Mesodermal cell (in vitro differentiated cells): ENCODE measurements at regions not wholly inside any gene's neighbourhood (a gene's known extent, or its start where the extent isn't known, plus 50 kb on each side); places are given as distances from the start of the nearest gene placed in this dataset.

Experiments
- H3K27ac ChIP-seq: 2 replicates; pipeline ENCODE4 v1.7.0; 2013; ENCODE audit warnings: mild to moderate bottlenecking, low read depth, low read length, moderate library complexity; ENCODE audit not compliant: severe bottlenecking
- H3K36me3 ChIP-seq: 2 replicates; pipeline ENCODE4 v1.7.1; 2013; ENCODE audit warnings: mild to moderate bottlenecking, low read length, moderate library complexity; ENCODE audit not compliant: control insufficient read depth, insufficient read depth
- H3K4me1 ChIP-seq: one replicate; pipeline ENCODE4 v1.7.1; 2013; ENCODE audit warnings: mild to moderate bottlenecking, low read length; ENCODE audit not compliant: insufficient read depth, control insufficient read depth, poor library complexity, severe bottlenecking
- H3K4me3 ChIP-seq: 2 replicates; pipeline ENCODE4 v1.7.0; 2013; ENCODE audit warnings: low read length, control low read depth, mild to moderate bottlenecking; ENCODE audit not compliant: insufficient read depth, poor library complexity, severe bottlenecking; ENCODE audit errors: extremely low read depth
- H3K9me3 ChIP-seq: 2 replicates; pipeline ENCODE4 v1.7.1; 2013; ENCODE audit warnings: mild to moderate bottlenecking, low read length, moderate library complexity; ENCODE audit not compliant: control insufficient read depth
- WGBS, 2 experiments: methylation state at CpG; one replicate each; pipeline ENCODE4 v1.1.5; 2013; ENCODE audit warnings: missing lambda C conversion rate in 2 of 2; ENCODE audit not compliant: insufficient coverage in 2 of 2; 5-methylcytosine and 5-hydroxymethylcytosine counted together

DNA sequence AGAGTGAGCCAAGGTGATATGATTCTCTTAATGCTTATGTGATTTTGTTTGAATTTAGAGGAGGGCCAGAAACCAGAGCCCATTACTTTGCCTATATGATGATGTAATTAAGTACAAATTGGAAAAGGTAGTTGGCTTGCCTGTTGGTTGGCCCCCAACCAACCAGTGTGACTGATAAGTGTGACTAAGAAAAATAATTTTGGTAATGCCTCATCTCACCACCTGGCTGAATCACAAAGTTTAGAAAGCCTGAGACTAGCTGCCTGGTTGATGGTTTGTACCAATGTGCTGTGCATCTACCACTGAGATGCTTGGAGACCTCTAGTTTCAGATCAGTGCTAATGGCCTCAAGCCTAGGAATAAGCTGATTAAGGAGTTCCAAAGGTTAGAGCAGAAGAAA is 338.7 kb downstream of the CDH2 start:
- H3K4me3 ChIP-seq: no peak overlapping the region
- no peak overlapping the region for H3K27ac ChIP-seq
- no peaks in the 10 kb centered on the region for H3K36me3 ChIP-seq
- H3K9me3 ChIP-seq: no peaks in the 10 kb centered on the region
- peaks cover 18% of the 10 kb centered on the region for H3K4me1 ChIP-seq

DNA sequence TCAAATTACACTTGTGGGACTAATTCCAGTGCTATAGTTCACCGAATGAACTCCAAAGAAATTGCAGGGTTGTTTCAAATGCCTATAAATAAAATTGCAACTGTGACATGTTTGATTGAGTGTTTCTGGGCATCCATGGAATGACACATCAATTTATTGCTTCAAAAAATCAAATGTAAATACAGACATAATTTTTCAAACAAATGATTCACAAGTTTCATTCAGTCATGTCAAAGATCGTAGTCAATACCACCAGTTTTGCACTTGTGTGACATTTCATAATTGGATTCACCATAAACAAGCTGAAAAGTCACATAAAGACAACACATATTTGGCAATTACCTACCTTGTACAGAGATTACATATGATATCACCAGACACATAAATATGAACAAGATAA is 350.8 kb downstream of the CDH2 start:
- Histone ChIP-seq H3K36me3 (no peaks in the 10 kb centered on the region), H3K27ac (no peak overlapping the region), H3K9me3 (no peaks in the 10 kb centered on the region), H3K4me1 (no peaks in the 10 kb centered on the region), H3K4me3 (no peak overlapping the region)
- 91 to 100% methylated on average over 1 of the region's 2 CpGs for WGBS, 2 experiments

DNA sequence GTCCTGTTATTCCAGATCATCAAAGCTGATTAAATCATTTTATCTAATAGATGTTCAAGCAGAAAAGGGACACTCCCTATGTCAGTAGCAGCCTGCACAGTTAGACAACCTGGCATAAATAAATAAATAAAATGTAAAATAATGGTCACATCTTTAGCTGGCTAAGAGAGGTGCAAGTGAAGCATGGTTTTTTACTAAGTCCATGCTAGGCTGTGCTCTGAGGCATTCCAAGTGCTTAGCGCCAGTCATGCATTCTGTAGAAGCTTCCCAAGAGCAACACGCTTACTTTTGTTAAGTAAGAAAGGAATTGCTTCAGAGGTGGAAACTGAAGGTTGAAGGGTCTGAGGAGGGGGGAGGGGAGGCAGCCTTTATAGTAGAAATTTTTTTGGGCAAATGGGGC is 351.2 kb downstream of the CDH2 start:
- H3K4me1 ChIP-seq: no peaks in the 10 kb centered on the region
- no peaks in the 10 kb centered on the region for H3K9me3 ChIP-seq
- H3K27ac ChIP-seq: no peak overlapping the region
- no peak overlapping the region for H3K4me3 ChIP-seq
- WGBS, 2 experiments: 100% methylated on average over 1 of the region's 2 CpGs
- H3K36me3 ChIP-seq: no peaks in the 10 kb centered on the region

DNA sequence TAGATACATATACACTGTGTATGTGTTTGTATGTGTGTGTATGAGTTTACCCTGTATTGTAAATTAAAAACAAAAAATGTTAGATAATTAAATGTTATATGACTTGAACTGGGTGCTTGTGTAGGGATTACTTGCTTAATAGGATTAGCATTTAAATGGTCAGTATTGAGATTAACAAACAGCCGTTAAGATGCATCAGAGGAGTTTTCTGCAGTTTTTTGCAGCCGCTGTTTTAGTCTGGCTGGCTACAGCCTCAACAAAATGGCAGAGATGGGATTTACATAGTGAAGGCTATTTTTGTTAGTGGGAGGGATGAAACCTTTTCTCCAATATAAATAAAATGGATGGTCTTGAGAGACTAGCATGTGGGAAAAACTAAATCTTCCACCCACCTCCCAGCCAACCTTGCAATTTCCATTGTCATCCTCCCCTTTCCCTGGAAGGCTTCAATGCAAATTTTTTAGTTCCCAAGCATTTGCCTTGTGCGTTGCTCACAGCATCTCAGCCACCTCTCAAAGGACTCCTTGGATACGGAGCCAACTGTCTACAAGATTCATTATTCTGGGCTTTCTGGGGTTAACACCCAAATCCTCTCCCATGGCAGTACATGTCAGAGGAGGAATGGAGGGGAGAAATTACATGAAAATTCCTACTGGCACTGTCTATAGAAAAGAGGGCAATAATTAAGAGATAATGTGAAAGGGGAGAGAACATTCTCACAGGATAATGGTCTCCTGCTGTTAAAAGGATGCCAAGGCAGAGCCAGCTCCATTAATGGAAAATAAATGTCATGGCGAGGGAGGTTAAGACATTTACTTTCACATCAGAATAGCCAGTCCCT is 351.9 kb downstream of the CDH2 start:
- no peak overlapping the region for H3K4me3 ChIP-seq
- WGBS, 2 experiments: 67 to 76% methylated on average over 1 to 3 of the region's 5 CpGs
- H3K9me3 ChIP-seq: no peaks in the 10 kb centered on the region
- no peaks in the 10 kb centered on the region for H3K36me3 ChIP-seq
- no peaks in the 10 kb centered on the region for H3K4me1 ChIP-seq
- no peak overlapping the region for H3K27ac ChIP-seq

DNA sequence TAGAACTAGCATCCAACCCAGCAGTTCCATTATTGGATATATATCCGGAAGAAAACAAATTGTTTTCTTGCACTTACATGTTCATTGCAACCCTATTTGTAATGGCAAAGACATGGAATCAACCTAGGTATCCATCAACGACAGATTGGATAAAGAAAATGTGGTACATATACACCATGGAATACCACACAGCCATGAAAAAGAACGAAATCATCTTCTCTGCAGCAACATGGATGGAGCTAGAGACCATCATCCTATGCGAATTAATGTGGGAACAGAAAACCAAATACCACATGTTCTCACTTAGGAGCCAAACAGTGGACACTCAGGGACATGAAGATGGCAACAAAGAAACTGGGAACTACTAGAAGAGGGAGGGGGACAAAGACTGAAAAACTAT is 352.7 kb downstream of the CDH2 start:
- no peaks in the 10 kb centered on the region for H3K36me3 ChIP-seq
- no peaks in the 10 kb centered on the region for H3K4me1 ChIP-seq
- no peak overlapping the region for H3K27ac ChIP-seq
- WGBS, 2 experiments: 93% methylated on average over 2 of the region's 4 CpGs; no CpG with 5 or more reads in 1 of the 2 experiments
- H3K4me3 ChIP-seq: no peak overlapping the region
- no peaks in the 10 kb centered on the region for H3K9me3 ChIP-seq

DNA sequence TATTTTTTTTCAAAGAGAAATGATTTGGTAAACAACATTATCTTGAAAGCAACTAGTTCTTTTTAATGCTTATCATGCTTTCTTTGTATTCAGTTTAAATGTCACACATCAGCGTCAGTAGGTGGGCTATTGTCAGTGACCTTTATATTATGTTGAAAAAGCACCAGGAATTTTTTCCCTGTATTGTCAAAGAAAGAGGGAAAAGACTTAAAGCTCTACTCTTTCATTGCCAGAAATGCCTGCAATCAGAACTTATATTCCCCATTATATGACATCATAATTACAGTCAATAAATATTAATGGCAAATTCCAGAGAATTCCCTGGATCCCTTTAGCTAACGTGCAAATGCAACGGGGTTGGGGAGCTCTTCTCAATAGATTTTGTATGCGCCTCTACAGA is 353.9 kb downstream of the CDH2 start:
- WGBS, 2 experiments: 88% methylated on average over 2 of the region's 4 CpGs; no CpG with 5 or more reads in 1 of the 2 experiments

DNA sequence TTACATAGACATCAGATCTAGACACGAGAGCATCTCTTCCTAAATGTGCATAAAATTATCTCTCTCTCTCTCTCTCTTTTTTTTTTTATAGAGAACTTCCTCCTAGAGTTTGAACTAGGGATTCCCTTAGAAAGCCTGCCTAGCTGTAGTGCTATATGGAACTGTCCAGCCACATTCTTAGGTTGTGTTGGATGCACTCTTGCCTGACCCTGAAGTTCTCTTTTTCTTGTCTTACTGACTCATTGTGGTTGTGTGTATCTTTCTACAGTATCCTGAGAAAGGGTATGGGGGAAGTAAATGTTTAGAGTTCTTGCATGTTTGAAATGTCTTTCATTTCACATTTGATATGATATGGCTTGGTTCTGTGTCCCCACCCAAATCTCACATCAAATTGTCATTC is 368.2 kb downstream of the CDH2 start:
- H3K36me3 ChIP-seq: no peaks in the 10 kb centered on the region
- H3K27ac ChIP-seq: no peak overlapping the region
- no peaks in the 10 kb centered on the region for H3K4me1 ChIP-seq
- H3K9me3 ChIP-seq: no peaks in the 10 kb centered on the region
- 75 to 100% methylated on average over 1 of the region's 1 CpG for WGBS, 2 experiments
- H3K4me3 ChIP-seq: no peak overlapping the region

More for the DNA sequence above, 353.9 kb downstream of the CDH2 start:
- no peaks in the 10 kb centered on the region for H3K36me3 ChIP-seq
- no peak overlapping the region for H3K4me3 ChIP-seq
- no peaks in the 10 kb centered on the region for H3K4me1 ChIP-seq
- no peaks in the 10 kb centered on the region for H3K9me3 ChIP-seq
- no peak overlapping the region for H3K27ac ChIP-seq

DNA sequence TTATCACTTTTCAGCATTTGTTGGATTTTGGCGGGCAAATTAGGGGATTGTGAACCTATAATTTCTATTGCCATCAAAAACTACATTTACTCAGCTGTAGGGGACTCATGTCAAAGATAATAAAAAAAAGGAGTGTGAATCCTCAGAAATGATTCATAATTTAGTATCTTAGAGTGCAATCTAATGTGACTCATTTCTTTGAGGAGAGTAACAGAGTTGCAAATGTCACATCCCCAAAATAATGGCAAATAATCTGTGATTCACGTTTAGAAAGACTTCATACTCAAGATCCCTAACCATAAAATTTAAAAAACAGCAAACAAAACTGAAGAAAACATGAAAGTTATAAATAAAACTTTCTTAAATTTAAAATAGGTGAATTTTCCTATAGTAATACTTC is 373.0 kb downstream of the CDH2 start:
- Histone ChIP-seq H3K4me1 (no peaks in the 10 kb centered on the region), H3K9me3 (no peaks in the 10 kb centered on the region), H3K4me3 (no peak overlapping the region), H3K27ac (no peak overlapping the region), H3K36me3 (no peaks in the 10 kb centered on the region)
- no CpG with 5 or more reads among the region's 2 CpGs for WGBS, 2 experiments

DNA sequence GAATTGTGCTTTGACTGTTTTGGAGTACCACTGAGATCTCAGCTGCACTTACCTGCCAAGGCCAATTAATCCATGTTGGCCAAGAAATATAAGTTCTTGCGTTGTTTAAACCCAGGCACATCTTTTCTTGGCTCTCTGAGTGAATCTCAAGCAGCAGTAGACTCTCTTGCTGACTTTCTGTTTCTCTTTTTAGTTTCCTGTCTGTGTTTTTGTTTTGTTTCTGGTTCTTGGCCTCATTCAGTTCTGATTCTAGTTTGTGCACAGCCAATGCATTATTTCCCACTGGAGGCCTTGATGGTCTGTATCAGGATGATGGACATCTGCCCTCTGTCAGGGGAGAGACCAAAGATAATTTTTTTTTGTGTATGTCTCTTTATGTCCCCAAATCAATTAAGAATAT is 379.4 kb downstream of the CDH2 start:
- WGBS, 2 experiments: 67 to 100% methylated on average over 1 of the region's 1 CpG
- no peak overlapping the region for H3K4me3 ChIP-seq
- H3K36me3 ChIP-seq: no peaks in the 10 kb centered on the region
- H3K27ac ChIP-seq: no peak overlapping the region
- no peaks in the 10 kb centered on the region for H3K4me1 ChIP-seq
- H3K9me3 ChIP-seq: no peaks in the 10 kb centered on the region

DNA sequence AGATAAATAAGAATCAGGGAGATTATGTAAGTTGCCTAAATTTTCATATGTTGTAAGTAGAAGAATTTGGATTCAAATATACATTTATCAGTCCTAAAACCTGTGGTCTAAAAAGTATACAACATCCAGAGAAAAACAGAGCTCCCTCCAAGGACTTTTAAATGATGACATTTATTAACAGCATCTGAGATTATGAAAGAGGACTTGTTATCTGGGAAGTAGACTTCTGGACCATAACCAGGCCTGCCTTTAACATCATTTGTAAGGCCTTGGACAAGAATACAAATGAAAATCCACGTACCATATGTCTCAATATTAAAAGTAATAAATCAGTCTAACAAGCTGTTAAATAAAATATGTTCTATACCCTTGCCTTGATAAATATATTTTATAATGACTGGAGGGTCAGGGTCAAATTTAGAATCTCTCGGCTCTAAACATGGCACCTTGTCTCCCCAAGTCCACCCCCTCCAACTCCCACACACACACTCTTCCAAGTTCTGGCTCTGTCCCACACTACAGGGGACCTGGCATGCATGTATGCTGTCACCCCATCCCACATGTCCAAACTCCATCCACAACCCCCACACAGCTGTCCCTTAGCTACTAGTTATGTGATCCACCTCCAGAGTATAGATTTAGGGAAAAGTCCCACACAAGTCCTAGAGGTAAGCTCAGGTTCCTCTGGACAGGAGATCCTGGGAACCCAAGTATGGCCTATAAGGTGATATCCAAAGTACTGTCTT is 382.6 kb downstream of the CDH2 start:
- Histone ChIP-seq H3K36me3 (no peaks in the 10 kb centered on the region), H3K4me1 (no peaks in the 10 kb centered on the region), H3K9me3 (no peaks in the 10 kb centered on the region), H3K4me3 (no peak overlapping the region), H3K27ac (no peak overlapping the region)
- 100% methylated on average over 1 of the region's 2 CpGs; no CpG with 5 or more reads in 1 of the 2 experiments for WGBS, 2 experiments
